Right kidney (tissue), 1 donor: ENCODE measurements at regions not wholly inside any gene's neighbourhood (a gene's known extent, or its start where the extent isn't known, plus 50 kb on each side); places are given as distances from the start of the nearest gene placed in this dataset.
"Not testable (repeated sequence)": the region's sequence is repeated elsewhere in the genome, so short reads cannot be mapped to it uniquely, and the experiment has no call there.

Experiments used
- DNase-seq: peaks from one replicate; pipeline ENCODE4 v3.0.0-alpha.2; 2016

GRCh38 chr3:65303431-65303830, 615.6 kb upstream of the ADAMTS9 start:
- DNase-seq, result no peak

- DNase-seq, result no peak
Measured at GRCh38 chr3:65291448-65292125, 603.8 kb upstream of the ADAMTS9 start.

GRCh38 chr3:65288776-65289175, 601.0 kb upstream of the ADAMTS9 start:
- no peak for DNase-seq

- no peak for DNase-seq
Measured at GRCh38 chr3:65285956-65286355, 598.2 kb upstream of the ADAMTS9 start.

GRCh38 chr3:65284961-65285360, 597.2 kb upstream of the ADAMTS9 start:
- DNase-seq, result no peak

- DNase-seq, result no peak
Measured at GRCh38 chr3:65284546-65284945, 596.7 kb upstream of the ADAMTS9 start.

- DNase-seq, result no peak
Measured at GRCh38 chr3:65279225-65279782, 591.5 kb upstream of the ADAMTS9 start.

- DNase-seq, result no peak
Measured at GRCh38 chr3:65277798-65278197, 590.0 kb upstream of the ADAMTS9 start.

- DNase-seq, result no peak
Measured at GRCh38 chr3:65276551-65276950, 588.8 kb upstream of the ADAMTS9 start.

- no peak for DNase-seq
Measured at GRCh38 chr3:65268426-65268825, 580.6 kb upstream of the ADAMTS9 start.

- DNase-seq, result no peak
Measured at GRCh38 chr3:65265942-65266590, 578.3 kb upstream of the ADAMTS9 start.

- DNase-seq, result no peak
Measured at GRCh38 chr3:65265511-65265910, 577.7 kb upstream of the ADAMTS9 start.

GRCh38 chr3:65262548-65262947, 574.7 kb upstream of the ADAMTS9 start:
- DNase-seq, result no peak

GRCh38 chr3:65259946-65260345, 572.1 kb upstream of the ADAMTS9 start:
- DNase-seq, result no peak

GRCh38 chr3:65252914-65253313, 565.1 kb upstream of the ADAMTS9 start:
- not testable (repeated sequence) for DNase-seq

GRCh38 chr3:65252266-65252665, 564.5 kb upstream of the ADAMTS9 start:
- DNase-seq, result no peak

- no peak for DNase-seq
Measured at GRCh38 chr3:65251375-65251774, 563.6 kb upstream of the ADAMTS9 start.

GRCh38 chr3:65246561-65246960, 558.8 kb upstream of the ADAMTS9 start:
- no peak for DNase-seq

GRCh38 chr3:65245133-65246063, 557.6 kb upstream of the ADAMTS9 start:
- DNase-seq, result peak; percentile 18

GRCh38 chr3:65240366-65240765, 552.6 kb upstream of the ADAMTS9 start:
- DNase-seq, result no peak

- DNase-seq, result no peak
Measured at GRCh38 chr3:65238652-65239051, 550.9 kb upstream of the ADAMTS9 start.

- no peak for DNase-seq
Measured at GRCh38 chr3:65234499-65234898, 546.7 kb upstream of the ADAMTS9 start.

- DNase-seq, result no peak
Measured at GRCh38 chr3:65233561-65233960, 545.8 kb upstream of the ADAMTS9 start.
